Lung (tissue), 11 donors: ENCODE measurements at regions not wholly inside any gene's neighbourhood (a gene's known extent, or its start where the extent isn't known, plus 50 kb on each side); places are given as distances from the start of the nearest gene placed in this dataset.
A peak's percentile ranks its signal among the peaks of the same experiment; 100 is the strongest.

ENCODE experiments used
- ATAC-seq: fragments of 200-7000 bp; cut with Tn5 transposase; one replicate; pipeline ENCODE4 v1.9.1; 2020; ENCODE audit warnings: moderate number of reproducible peaks; ENCODE audit not compliant: insufficient read depth, low FRiP score
- DNase-seq, 3 donors: peaks; one replicate each; pipeline ENCODE4 v3.0.0-alpha.2; 2013 to 2017
- H3K27ac ChIP-seq, 2 donors: one replicate each; pipeline ENCODE4 v1.5.1; 2013; ENCODE audit warnings: mild to moderate bottlenecking in 2 of 2, moderate library complexity in 2 of 2, control low read depth in 1 of 2, inconsistent platforms in 1 of 2, low read depth in 1 of 2, low read length in 1 of 2
- H3K27me3 ChIP-seq, 3 donors: one replicate each; pipeline ENCODE4 v1.5.1; 2013; ENCODE audit warnings: low read length in 2 of 3; ENCODE audit not compliant: control insufficient read depth in 3 of 3, insufficient read depth in 3 of 3
- H3K36me3 ChIP-seq, 4 donors: one replicate each; pipeline ENCODE4 v1.5.1; 2013; ENCODE audit warnings: low read length in 4 of 4, mild to moderate bottlenecking in 1 of 4, moderate library complexity in 1 of 4; ENCODE audit not compliant: control insufficient read depth in 4 of 4, insufficient read depth in 4 of 4
- H3K4me1 ChIP-seq, 5 donors: one replicate each; pipeline ENCODE4 v1.5.1; 2013; ENCODE audit warnings: low read length in 5 of 5, mild to moderate bottlenecking in 2 of 5, moderate library complexity in 1 of 5; ENCODE audit not compliant: control insufficient read depth in 5 of 5, insufficient read depth in 5 of 5
- H3K4me3 ChIP-seq: one replicate; pipeline ENCODE4 v1.5.1; 2013; ENCODE audit warnings: mild to moderate bottlenecking, control low read depth, moderate library complexity
- H3K9ac ChIP-seq, 2 donors: one replicate each; pipeline ENCODE4 v1.5.1; 2013; ENCODE audit warnings: low read length in 2 of 2, control low read depth in 1 of 2; ENCODE audit not compliant: insufficient read depth in 1 of 2
- H3K9me3 ChIP-seq, 4 donors: one replicate each; pipeline ENCODE4 v1.5.1; 2013; ENCODE audit warnings: low read length in 3 of 4, mild to moderate bottlenecking in 1 of 4, moderate library complexity in 1 of 4; ENCODE audit not compliant: control insufficient read depth in 4 of 4, insufficient read depth in 3 of 4
- WGBS, 2 donors: extraction: QIAGEN DNeasy Blood & Tissue Kit; methylation state at CpG; one replicate each; pipeline ENCODE4 v1.1.7; 2013; 5-methylcytosine and 5-hydroxymethylcytosine counted together
- TF ChIP-seq, protein P1 (sequence below): IDR thresholded peaks from 2 replicates; pipeline ENCODE4 v1.5.1; 2012; ENCODE audit warnings: mild to moderate bottlenecking; ENCODE audit errors: control extremely low read depth, extremely low read depth
- donor health status: control.
- donor health status: control.
- donor health status: Bipolar disorder and iron deficiency.
- donor health status: healthy.
- donor health status: DM: yes; HTN: yes; CAD: no.

DNA sequence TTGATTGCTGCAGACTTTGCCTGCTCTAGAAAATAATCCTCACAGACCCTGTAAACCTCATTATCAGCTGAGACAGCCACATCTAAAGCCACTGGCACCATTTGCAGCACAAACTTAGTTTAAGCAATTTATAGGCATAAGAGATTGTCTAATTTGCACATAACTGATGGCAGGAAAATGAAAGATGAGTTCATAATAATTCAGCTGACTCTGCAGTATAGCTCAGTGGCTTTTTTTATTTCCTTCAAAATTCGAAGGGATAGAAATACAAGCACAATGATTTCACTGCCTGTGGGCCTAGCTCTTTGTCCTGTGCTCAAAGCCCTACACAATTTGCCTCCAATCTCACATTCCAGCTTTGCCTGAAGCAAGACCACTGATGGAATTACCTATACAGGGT is 341.2 kb downstream of the RAD51AP2 start:
- H3K9me3 ChIP-seq = peaks cover 0 to 1% (median 0%) of the 10 kb centered on the region in 4 donors
- no peak overlapping the region for H3K27ac ChIP-seq
- ATAC-seq (no peak), DNase-seq (no peak)
- H3K9ac ChIP-seq = no peak overlapping the region
- H3K4me1 ChIP-seq = no peaks in the 10 kb centered on the region
- H3K27me3 ChIP-seq = no peaks in the 10 kb centered on the region
- 58 to 74% methylated on average over 1 of the region's 1 CpG for WGBS, 2 donors
- TF ChIP-seq, protein P1, sequence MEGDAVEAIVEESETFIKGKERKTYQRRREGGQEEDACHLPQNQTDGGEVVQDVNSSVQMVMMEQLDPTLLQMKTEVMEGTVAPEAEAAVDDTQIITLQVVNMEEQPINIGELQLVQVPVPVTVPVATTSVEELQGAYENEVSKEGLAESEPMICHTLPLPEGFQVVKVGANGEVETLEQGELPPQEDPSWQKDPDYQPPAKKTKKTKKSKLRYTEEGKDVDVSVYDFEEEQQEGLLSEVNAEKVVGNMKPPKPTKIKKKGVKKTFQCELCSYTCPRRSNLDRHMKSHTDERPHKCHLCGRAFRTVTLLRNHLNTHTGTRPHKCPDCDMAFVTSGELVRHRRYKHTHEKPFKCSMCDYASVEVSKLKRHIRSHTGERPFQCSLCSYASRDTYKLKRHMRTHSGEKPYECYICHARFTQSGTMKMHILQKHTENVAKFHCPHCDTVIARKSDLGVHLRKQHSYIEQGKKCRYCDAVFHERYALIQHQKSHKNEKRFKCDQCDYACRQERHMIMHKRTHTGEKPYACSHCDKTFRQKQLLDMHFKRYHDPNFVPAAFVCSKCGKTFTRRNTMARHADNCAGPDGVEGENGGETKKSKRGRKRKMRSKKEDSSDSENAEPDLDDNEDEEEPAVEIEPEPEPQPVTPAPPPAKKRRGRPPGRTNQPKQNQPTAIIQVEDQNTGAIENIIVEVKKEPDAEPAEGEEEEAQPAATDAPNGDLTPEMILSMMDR = no peak
- H3K4me3 ChIP-seq = no peak overlapping the region
- H3K36me3 ChIP-seq = no peaks in the 10 kb centered on the region

- 48 to 54% methylated on average over 7 of the region's 7 CpGs for WGBS, 2 donors
- peak; percentile 35 to 66 (median 49) for DNase-seq
- H3K27me3 ChIP-seq = no peaks in the 10 kb centered on the region
Observed at GRCh38 chr2:17171446-17172049, 346.7 kb downstream of the RAD51AP2 start.

DNA sequence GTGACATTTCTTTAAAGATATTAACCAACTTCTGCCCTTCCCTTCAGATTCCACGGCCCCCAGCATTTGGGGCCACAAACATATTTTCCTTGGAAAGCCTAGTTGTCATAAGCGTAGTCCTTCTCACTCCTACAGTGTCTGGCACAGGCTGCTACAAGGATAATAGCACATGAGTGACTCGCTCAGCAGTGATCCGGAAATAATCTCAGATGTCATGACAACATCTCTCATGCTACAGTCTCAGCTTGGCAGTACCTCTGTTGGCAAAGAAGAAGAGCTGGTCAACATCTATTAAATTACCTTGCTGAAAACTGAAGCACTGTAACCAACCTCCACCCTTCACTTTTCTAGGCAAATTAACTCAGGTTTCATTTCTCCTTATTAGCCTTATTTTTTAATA is 351.7 kb downstream of the RAD51AP2 start:
- no peak overlapping the region for H3K27ac ChIP-seq
- ATAC-seq (no peak), DNase-seq (no peak)
- 89 to 96% methylated on average over 4 of the region's 4 CpGs for WGBS, 2 donors
- H3K36me3 ChIP-seq = no peaks in the 10 kb centered on the region
- no peaks in the 10 kb centered on the region for H3K4me1 ChIP-seq
- no peaks in the 10 kb centered on the region for H3K27me3 ChIP-seq
- H3K4me3 ChIP-seq = no peak overlapping the region
- H3K9me3 ChIP-seq = no peaks in the 10 kb centered on the region
- TF ChIP-seq, protein P1 = no peak
- H3K9ac ChIP-seq = no peak overlapping the region

More at GRCh38 chr2:17171446-17172049, 346.7 kb downstream of the RAD51AP2 start:
- Histone ChIP-seq H3K27ac (no peak overlapping the region), H3K4me1 (no peaks in the 10 kb centered on the region), H3K4me3 (no peak overlapping the region), H3K9ac (no peak overlapping the region), H3K9me3 (peaks cover 0 to 1% (median 0%) of the 10 kb centered on the region in 4 donors), H3K36me3 (no peaks in the 10 kb centered on the region)
- ATAC-seq = peak; percentile 58
- TF ChIP-seq, protein P1 = peak; percentile 6

DNA sequence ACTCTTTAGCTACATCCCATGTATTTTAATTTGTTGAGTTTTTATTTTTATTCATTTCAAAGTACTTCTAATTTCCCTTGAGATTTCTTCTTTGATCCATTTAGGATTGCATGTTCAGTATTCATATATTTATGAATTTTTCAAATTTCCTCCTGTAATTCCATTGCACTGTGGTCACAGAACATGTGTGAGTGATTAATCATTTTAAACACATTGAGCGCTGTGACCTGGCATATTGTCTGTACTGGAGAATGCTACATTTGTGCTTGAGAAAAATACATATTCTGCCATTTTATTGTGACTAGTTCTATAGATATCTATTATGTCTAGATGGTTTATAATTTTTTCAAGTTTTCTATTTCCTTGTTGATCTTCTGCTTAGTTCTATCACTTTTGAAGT is 353.7 kb downstream of the RAD51AP2 start:
- no peak for ATAC-seq
- no peak for DNase-seq
- H3K9ac ChIP-seq = no peak overlapping the region
- no peaks in the 10 kb centered on the region for H3K36me3 ChIP-seq
- no peak overlapping the region for H3K4me3 ChIP-seq
- no peaks in the 10 kb centered on the region for H3K4me1 ChIP-seq
- no peak overlapping the region for H3K27ac ChIP-seq
- no peaks in the 10 kb centered on the region for H3K9me3 ChIP-seq
- 87 to 98% methylated on average over 1 of the region's 1 CpG for WGBS, 2 donors
- no peaks in the 10 kb centered on the region for H3K27me3 ChIP-seq
- TF ChIP-seq, protein P1 = no peak
